Bronchial epithelial cell (primary cell): ENCODE measurements at regions not wholly inside any gene's neighbourhood (a gene's known extent, or its start where the extent isn't known, plus 50 kb on each side); places are given as distances from the start of the nearest gene placed in this dataset.
"Not testable (repeated sequence)": the region's sequence is repeated elsewhere in the genome, so short reads cannot be mapped to it uniquely, and the experiment has no call there.

Source experiments
- DNase-seq: peaks from one replicate; pipeline ENCODE4 v3.0.0-alpha.2; 2010; ENCODE audit warnings: low read depth
- FAIRE-seq: peaks from 2 replicates; lab custom pipeline; 2011; peaks lifted over from hg19 to GRCh38; lab: Jason Lieb, UNC
- H3K27me3 ChIP-seq: 2 replicates; pipeline ENCODE4 v1.5.1; 2011; ENCODE audit warnings: low read length; ENCODE audit not compliant: control insufficient read depth, insufficient read depth
- H3K36me3 ChIP-seq: 2 replicates; pipeline ENCODE4 v1.5.1; 2011; ENCODE audit warnings: low read length; ENCODE audit not compliant: control insufficient read depth, insufficient read depth
- H3K4me3 ChIP-seq: 2 replicates; pipeline ENCODE4 v1.5.1; 2011; ENCODE audit warnings: mild to moderate bottlenecking, low read depth, low read length, control low read depth
- CTCF ChIP-seq: IDR thresholded peaks from 2 replicates; pipeline ENCODE4 v1.5.1; 2011; ENCODE audit warnings: mild to moderate bottlenecking, moderate library complexity, low read length, control low read depth, inconsistent platforms; ENCODE audit not compliant: insufficient read depth, severe bottlenecking

- DNase-seq (no peak), FAIRE-seq (no peak)
- no peaks in the 10 kb centered on the region for H3K36me3 ChIP-seq
- TF ChIP-seq CTCF = no peak
- no peak overlapping the region for H3K4me3 ChIP-seq
- H3K27me3 ChIP-seq = no peaks in the 10 kb centered on the region
Measured at GRCh38 chr2:116511426-116511825, 1303.1 kb upstream of the DDX18 start.

DNA sequence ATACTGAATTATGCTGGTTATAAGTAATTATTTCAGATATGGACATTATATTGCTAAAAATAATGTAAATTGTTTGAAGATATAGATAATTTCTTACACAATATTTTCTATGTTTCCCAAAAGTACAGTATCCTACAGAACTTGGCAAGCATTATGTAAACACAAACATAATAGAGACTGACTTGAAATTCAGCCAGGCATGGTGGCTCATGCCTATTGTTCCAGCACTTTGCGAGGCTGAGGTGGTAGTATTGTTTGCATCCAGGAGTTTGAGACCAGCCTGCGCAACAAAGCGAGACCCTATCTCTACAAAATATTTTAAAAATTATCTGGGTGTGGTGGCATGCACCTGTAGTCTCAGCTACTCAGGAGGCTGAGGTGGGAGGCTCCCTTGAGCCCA, 1300.5 kb upstream of the DDX18 start:
- Histone ChIP-seq H3K27me3 (no peaks in the 10 kb centered on the region), H3K4me3 (no peak overlapping the region), H3K36me3 (no peaks in the 10 kb centered on the region)
- no peak for FAIRE-seq
- DNase-seq = no peak
- TF ChIP-seq CTCF = no peak

DNA sequence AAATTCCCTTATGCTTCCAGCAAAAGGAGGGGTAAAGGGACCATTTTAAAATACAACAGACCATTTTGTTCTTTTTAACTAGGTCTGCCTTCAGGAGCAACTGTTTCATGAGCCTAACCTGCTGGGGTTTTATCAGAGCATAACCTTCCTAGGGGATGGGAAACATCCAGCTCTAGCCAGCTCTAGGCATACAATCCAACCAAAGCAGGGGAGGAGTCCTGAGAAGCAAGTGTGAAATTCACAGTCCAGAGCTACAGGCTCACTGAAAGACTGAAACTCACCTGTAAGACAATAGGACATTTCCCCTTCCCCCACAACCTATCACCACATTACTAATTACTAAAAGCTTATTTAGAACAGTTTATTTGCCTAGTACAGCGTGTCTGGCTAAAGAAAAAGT, 1296.6 kb upstream of the DDX18 start:
- Histone ChIP-seq H3K4me3 (no peak overlapping the region), H3K36me3 (no peaks in the 10 kb centered on the region), H3K27me3 (no peaks in the 10 kb centered on the region)
- FAIRE-seq (no peak), DNase-seq (no peak)
- no peak for TF ChIP-seq CTCF

- H3K36me3 ChIP-seq = no peaks in the 10 kb centered on the region
- FAIRE-seq (no peak), DNase-seq (no peak)
- H3K27me3 ChIP-seq = no peaks in the 10 kb centered on the region
- no peak for TF ChIP-seq CTCF
- H3K4me3 ChIP-seq = no peak overlapping the region
Measured at GRCh38 chr2:116537811-116538210, 1276.7 kb upstream of the DDX18 start.

GRCh38 chr2:116545286-116546068, 1269.0 kb upstream of the DDX18 start:
- no peak for DNase-seq
- H3K36me3 ChIP-seq = no peaks in the 10 kb centered on the region
- TF ChIP-seq CTCF = no peak
- H3K4me3 ChIP-seq = no peak overlapping the region
- no peaks in the 10 kb centered on the region for H3K27me3 ChIP-seq
- FAIRE-seq = no peak

DNA sequence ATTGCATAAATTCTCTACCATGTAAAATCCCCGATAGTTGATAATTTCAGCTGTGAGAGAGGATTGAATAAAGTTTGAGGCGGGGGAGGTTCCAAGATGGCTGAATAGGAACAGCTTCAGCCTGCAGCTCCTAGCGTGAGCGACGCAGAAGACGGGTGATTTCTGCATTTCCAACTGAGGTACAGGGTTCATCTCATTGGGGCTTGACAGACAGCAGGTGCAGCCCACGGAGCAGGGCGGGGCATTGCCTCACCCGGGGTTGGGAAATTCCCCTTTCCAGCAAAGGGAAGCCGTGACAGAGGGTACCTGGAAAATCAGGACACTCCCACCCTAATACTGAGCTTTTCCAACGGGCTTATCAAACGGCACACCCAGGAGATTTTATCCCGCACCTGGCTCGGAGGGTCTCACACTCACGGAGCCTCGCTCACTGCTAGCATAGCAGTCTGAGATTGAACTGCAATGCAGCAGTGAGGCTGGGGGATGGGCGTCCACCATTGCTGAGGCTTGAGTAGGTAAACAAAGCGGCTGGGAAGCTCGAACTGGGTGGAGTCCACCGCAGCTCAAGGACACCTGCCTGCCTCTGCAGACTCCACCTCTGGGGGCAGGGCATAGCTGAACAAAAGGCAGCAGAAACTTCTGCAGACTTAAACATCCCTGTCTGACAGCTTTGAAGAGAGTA, 1261.6 kb upstream of the DDX18 start:
- not testable (repeated sequence) for H3K4me3 ChIP-seq, H3K36me3 ChIP-seq, H3K27me3 ChIP-seq, DNase-seq, FAIRE-seq
